ENCODE measurements at regions not wholly inside any gene's neighbourhood (a gene's known extent, or its start where the extent isn't known, plus 50 kb on each side); places are given as distances from the start of the nearest gene placed in this dataset.

- TF ChIP-seq GATA3 (IDR thresholded peaks at IDR 0.05; ENCODE audit: low read depth, low read length) (no peak), GATA2 (IDR thresholded peaks at IDR 0.05; ENCODE audit: low read depth, low read length) (no peak)
These were observed 640.1 kb downstream of the ARAP2 start for GRCh38 chr4:35604252-35604651.

All from SH-SY5Y (cell line).